ENCODE measurements at regions not wholly inside any gene's neighbourhood (a gene's known extent, or its start where the extent isn't known, plus 50 kb on each side); places are given as distances from the start of the nearest gene placed in this dataset.

DNA sequence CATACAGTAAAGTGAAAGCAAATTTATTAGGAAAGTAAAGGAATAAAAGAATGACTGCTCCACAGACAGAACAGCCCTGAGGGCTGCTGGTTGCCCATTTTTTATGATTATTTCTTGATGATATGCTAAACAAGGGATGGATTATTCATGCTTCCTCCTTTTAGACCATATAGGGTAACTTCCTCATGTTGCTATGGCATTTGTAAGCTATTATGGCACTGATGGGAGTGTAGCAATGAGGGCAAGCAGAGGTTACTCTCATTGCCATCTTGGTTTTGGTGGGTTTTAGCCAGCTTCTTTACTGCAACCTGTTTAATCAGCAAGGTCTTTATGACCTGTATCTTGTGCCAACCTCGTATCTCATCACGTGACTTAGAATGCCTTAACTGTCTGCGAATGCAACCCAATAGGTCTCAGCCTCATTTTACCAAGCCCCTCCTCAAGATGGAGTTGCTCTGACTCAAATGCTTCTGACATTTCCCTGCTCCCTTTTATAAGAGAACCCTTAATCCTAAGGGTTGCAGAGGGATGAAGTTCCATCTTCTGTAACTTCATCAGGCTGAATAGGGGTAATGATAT lies 280.1 kb upstream of the RGS17 start:
- Histone ChIP-seq H3K4me1 (ENCODE audit: control insufficient read depth, extremely low read depth, insufficient read depth, low read length) (no peaks in the 10 kb centered on the region), H3K27ac (ENCODE audit: control insufficient read depth, insufficient read depth, low read length) (no peak overlapping the region), H3K9me3 (ENCODE audit: control insufficient read depth, low read depth, low read length) (no peaks in the 10 kb centered on the region), H2AFZ (ENCODE audit: control insufficient read depth, low read length) (no peak overlapping the region), H3K4me3 (ENCODE audit: control insufficient read depth in 2 of 3, extremely low read depth in 1 of 3, insufficient read depth in 2 of 3, low read depth in 1 of 3, low read length in 3 of 3) (no peak overlapping the region), H3K27me3 (ENCODE audit: control insufficient read depth, extremely low read depth, insufficient read depth, low read length) (no peaks in the 10 kb centered on the region), H3K4me2 (ENCODE audit: control insufficient read depth, extremely low read depth, insufficient read depth, low read depth, low read length) (no peak overlapping the region), H4K20me1 (ENCODE audit: control insufficient read depth, extremely low read depth, insufficient read depth, low read length) (no peaks in the 10 kb centered on the region), H3K36me3 (ENCODE audit: control insufficient read depth in 2 of 2, extremely low read depth in 1 of 2, insufficient read depth in 2 of 2, low read length in 2 of 2) (no peaks in the 10 kb centered on the region), H3K9ac (ENCODE audit: control insufficient read depth, extremely low read depth, insufficient read depth, low read length) (no peak overlapping the region), H3K9me1 (ENCODE audit: control insufficient read depth, extremely low read depth, insufficient read depth, low read length) (no peaks in the 10 kb centered on the region), H3K79me2 (ENCODE audit: control insufficient read depth, insufficient read depth, low read length) (no peaks in the 10 kb centered on the region)
- FAIRE-seq, result no peak
- no peak for DNase-seq (ENCODE audit: low read depth, low spot score)
- no peak for TF ChIP-seq EZH2 (IDR thresholded peaks at IDR 0.05; ENCODE audit: low read length)
- TF ChIP-seq, protein P1, sequence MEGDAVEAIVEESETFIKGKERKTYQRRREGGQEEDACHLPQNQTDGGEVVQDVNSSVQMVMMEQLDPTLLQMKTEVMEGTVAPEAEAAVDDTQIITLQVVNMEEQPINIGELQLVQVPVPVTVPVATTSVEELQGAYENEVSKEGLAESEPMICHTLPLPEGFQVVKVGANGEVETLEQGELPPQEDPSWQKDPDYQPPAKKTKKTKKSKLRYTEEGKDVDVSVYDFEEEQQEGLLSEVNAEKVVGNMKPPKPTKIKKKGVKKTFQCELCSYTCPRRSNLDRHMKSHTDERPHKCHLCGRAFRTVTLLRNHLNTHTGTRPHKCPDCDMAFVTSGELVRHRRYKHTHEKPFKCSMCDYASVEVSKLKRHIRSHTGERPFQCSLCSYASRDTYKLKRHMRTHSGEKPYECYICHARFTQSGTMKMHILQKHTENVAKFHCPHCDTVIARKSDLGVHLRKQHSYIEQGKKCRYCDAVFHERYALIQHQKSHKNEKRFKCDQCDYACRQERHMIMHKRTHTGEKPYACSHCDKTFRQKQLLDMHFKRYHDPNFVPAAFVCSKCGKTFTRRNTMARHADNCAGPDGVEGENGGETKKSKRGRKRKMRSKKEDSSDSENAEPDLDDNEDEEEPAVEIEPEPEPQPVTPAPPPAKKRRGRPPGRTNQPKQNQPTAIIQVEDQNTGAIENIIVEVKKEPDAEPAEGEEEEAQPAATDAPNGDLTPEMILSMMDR (optimal IDR thresholded peaks at IDR 0.05 in 1 of 3, IDR thresholded peaks at IDR 0.05 in 1 of 3, conservative IDR thresholded peaks at IDR 0.05 in 1 of 3; ENCODE audit: extremely low read depth in 1 of 3, insufficient read depth in 2 of 3, low read length in 3 of 3), result no peak
- dilution Hi-C loops (cut with MboI; ENCODE audit: extremely low pct_ligation_motif_present, low sequenced_read_pairs), result no loop called here

DNA sequence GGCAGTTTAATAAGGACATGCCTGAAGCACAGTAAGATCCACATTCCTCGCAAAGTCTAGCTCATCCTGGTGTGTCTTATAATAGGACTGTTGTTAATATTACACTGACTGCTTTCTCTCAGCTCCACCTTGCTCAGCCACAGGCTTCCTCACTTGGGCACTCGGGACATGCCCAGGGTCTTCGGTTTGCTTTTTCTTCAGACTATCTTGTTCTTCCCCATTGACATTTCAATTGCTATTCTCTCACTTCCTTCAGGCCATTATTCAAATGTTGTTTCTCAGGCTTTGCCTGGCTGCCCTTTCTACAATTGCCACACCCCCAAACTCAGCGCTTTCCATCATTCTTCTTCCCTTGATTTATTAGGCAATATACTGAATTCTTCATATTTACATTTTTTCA lies 274.8 kb upstream of the RGS17 start:
- TF ChIP-seq, protein P1 (optimal IDR thresholded peaks at IDR 0.05 in 1 of 3, IDR thresholded peaks at IDR 0.05 in 1 of 3, conservative IDR thresholded peaks at IDR 0.05 in 1 of 3; ENCODE audit: extremely low read depth in 1 of 3, insufficient read depth in 2 of 3, low read length in 3 of 3), result no peak
- no peak for TF ChIP-seq EZH2 (IDR thresholded peaks at IDR 0.05; ENCODE audit: low read length)
- DNase-seq (ENCODE audit: low read depth, low spot score) (no peak), FAIRE-seq (no peak)
- dilution Hi-C loops (cut with MboI; ENCODE audit: extremely low pct_ligation_motif_present, low sequenced_read_pairs), result no loop called here
- Histone ChIP-seq H3K27me3 (ENCODE audit: control insufficient read depth, extremely low read depth, insufficient read depth, low read length) (no peaks in the 10 kb centered on the region), H3K9ac (ENCODE audit: control insufficient read depth, extremely low read depth, insufficient read depth, low read length) (no peak overlapping the region), H3K9me3 (ENCODE audit: control insufficient read depth, low read depth, low read length) (no peaks in the 10 kb centered on the region), H3K4me3 (ENCODE audit: control insufficient read depth in 2 of 3, extremely low read depth in 1 of 3, insufficient read depth in 2 of 3, low read depth in 1 of 3, low read length in 3 of 3) (no peak overlapping the region), H3K79me2 (ENCODE audit: control insufficient read depth, insufficient read depth, low read length) (no peaks in the 10 kb centered on the region), H3K9me1 (ENCODE audit: control insufficient read depth, extremely low read depth, insufficient read depth, low read length) (no peaks in the 10 kb centered on the region), H3K4me2 (ENCODE audit: control insufficient read depth, extremely low read depth, insufficient read depth, low read depth, low read length) (no peak overlapping the region), H3K36me3 (ENCODE audit: control insufficient read depth in 2 of 2, extremely low read depth in 1 of 2, insufficient read depth in 2 of 2, low read length in 2 of 2) (no peaks in the 10 kb centered on the region), H3K27ac (ENCODE audit: control insufficient read depth, insufficient read depth, low read length) (no peak overlapping the region), H3K4me1 (ENCODE audit: control insufficient read depth, extremely low read depth, insufficient read depth, low read length) (no peaks in the 10 kb centered on the region), H2AFZ (ENCODE audit: control insufficient read depth, low read length) (no peak overlapping the region), H4K20me1 (ENCODE audit: control insufficient read depth, extremely low read depth, insufficient read depth, low read length) (no peaks in the 10 kb centered on the region)

Measured in keratinocyte (primary cell).